Stimulated activated CD4-positive, alpha-beta T cell treated with anti-CD3 and anti-CD28 coated beads, Interleukin-1b, Interleukin-23, amount 100 ng/mL, for 1 hour (primary cell): ENCODE measurements at regions not wholly inside any gene's neighbourhood (a gene's known extent, or its start where the extent isn't known, plus 50 kb on each side); places are given as distances from the start of the nearest gene placed in this dataset.

Source experiments
- DNase-seq, 2 donors: peaks; one replicate each; pipeline ENCODE4 v3.0.0-alpha.2; 2020; ENCODE audit warnings: low read depth in 2 of 2

GRCh38 chr14:101178184-101179072 is 274.9 kb upstream of the RTL1 start:
- no peak for DNase-seq

GRCh38 chr14:101179691-101180211 is 276.2 kb upstream of the RTL1 start:
- no peak for DNase-seq

- no peak for DNase-seq
Observed at GRCh38 chr14:101181446-101182313, 278.2 kb upstream of the RTL1 start.

- DNase-seq, result no peak
Observed at GRCh38 chr14:101182476-101182875, 279.0 kb upstream of the RTL1 start.

GRCh38 chr14:101183376-101184103 is 280.0 kb upstream of the RTL1 start:
- DNase-seq, result no peak

GRCh38 chr14:101184104-101184455 is 280.6 kb upstream of the RTL1 start:
- no peak for DNase-seq

GRCh38 chr14:101184572-101184971 is 281.1 kb upstream of the RTL1 start:
- DNase-seq, result no peak

- DNase-seq, result no peak
Observed at GRCh38 chr14:101185073-101185835, 281.7 kb upstream of the RTL1 start.

- DNase-seq, result no peak
Observed at GRCh38 chr14:101185946-101186345, 282.4 kb upstream of the RTL1 start.

- DNase-seq, result no peak
Observed at GRCh38 chr14:101186544-101186943, 283.0 kb upstream of the RTL1 start.

GRCh38 chr14:101186992-101187815 is 283.7 kb upstream of the RTL1 start:
- no peak for DNase-seq

GRCh38 chr14:101187816-101188570 is 284.5 kb upstream of the RTL1 start:
- no peak for DNase-seq

GRCh38 chr14:101188571-101188915 is 285.0 kb upstream of the RTL1 start:
- DNase-seq, result no peak

GRCh38 chr14:101189266-101189665 is 285.7 kb upstream of the RTL1 start:
- no peak for DNase-seq

- no peak for DNase-seq
Observed at GRCh38 chr14:101189962-101190560, 286.5 kb upstream of the RTL1 start.

- no peak for DNase-seq
Observed at GRCh38 chr14:101191101-101191720, 287.7 kb upstream of the RTL1 start.

GRCh38 chr14:101191721-101192660 is 288.5 kb upstream of the RTL1 start:
- no peak for DNase-seq

- no peak for DNase-seq
Observed at GRCh38 chr14:101192661-101193000, 289.1 kb upstream of the RTL1 start.
